Neural crest cell (in vitro differentiated cells): ENCODE measurements at regions not wholly inside any gene's neighbourhood (a gene's known extent, or its start where the extent isn't known, plus 50 kb on each side); places are given as distances from the start of the nearest gene placed in this dataset.

Experiments
- DNase-seq: peaks from one replicate; pipeline ENCODE4 v3.0.0; 2021; ENCODE audit warnings: low read depth, mixed read lengths, low spot score
- H3K27ac Mint-ChIP-seq: one replicate; pipeline ENCODE4 v1.8.0; 2021; ENCODE audit warnings: mild to moderate bottlenecking, mixed read lengths; ENCODE audit not compliant: unreplicated experiment
- H3K27me3 Mint-ChIP-seq: 2 replicates; pipeline ENCODE4 v1.8.0; 2021; ENCODE audit warnings: low read depth, mild to moderate bottlenecking, mixed read lengths
- H3K36me3 Mint-ChIP-seq: 2 replicates; pipeline ENCODE4 v1.8.0; 2021; ENCODE audit warnings: low read depth, mild to moderate bottlenecking, mixed read lengths
- H3K4me1 Mint-ChIP-seq: 2 replicates; pipeline ENCODE4 v1.8.0; 2021; ENCODE audit warnings: mixed read lengths
- H3K4me3 Mint-ChIP-seq: one replicate; pipeline ENCODE4 v1.8.0; 2021; ENCODE audit warnings: mild to moderate bottlenecking, mixed read lengths
- H3K9me3 Mint-ChIP-seq: 2 replicates; pipeline ENCODE4 v1.8.0; 2021; ENCODE audit warnings: mixed read lengths
- CTCF ChIP-seq: fragments of 200-600 bp; sonication (generic); conservative IDR thresholded peaks from 2 replicates; pipeline ENCODE4 v1.5.0; 2021; ENCODE audit warnings: antibody characterized with exemption, mild to moderate bottlenecking

- Mint-ChIP-seq H3K4me3 (no peak overlapping the region), H3K27me3 (no peaks in the 10 kb centered on the region), H3K9me3 (peaks cover 3% of the 10 kb centered on the region), H3K4me1 (no peaks in the 10 kb centered on the region), H3K36me3 (peaks cover 3% of the 10 kb centered on the region), H3K27ac (no peak overlapping the region)
- no peak for TF ChIP-seq CTCF
- no peak for DNase-seq
Measured at GRCh38 chr17:12580640-12581039, 85.0 kb upstream of the MYOCD start.

DNA sequence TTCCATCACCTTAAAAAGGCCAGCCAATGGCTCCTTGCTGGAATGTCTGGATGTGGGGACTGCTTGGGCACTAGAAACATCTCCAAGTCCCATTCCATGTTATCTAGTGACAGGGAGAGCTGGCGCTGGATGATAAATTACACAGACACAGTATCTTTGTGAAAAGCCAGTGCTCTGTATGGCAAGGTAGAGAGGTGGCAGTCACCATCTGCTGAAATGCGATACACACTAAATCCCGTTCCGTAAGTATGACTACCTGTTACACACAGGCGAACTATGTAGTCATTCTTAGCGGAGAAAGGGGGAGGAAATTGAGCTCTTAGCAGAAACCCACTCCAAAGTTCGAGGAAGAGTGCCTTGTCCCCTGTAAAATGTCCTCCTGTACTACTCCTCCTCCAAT lies 81.0 kb upstream of the MYOCD start:
- Mint-ChIP-seq H3K27me3 (no peaks in the 10 kb centered on the region), H3K4me3 (no peak overlapping the region), H3K9me3 (peaks cover 3% of the 10 kb centered on the region), H3K36me3 (peaks cover 3% of the 10 kb centered on the region), H3K27ac (no peak overlapping the region), H3K4me1 (no peaks in the 10 kb centered on the region)
- no peak for TF ChIP-seq CTCF
- DNase-seq: no peak

GRCh38 chr17:12588531-12588930 lies 77.2 kb upstream of the MYOCD start:
- Mint-ChIP-seq H3K9me3 (no peaks in the 10 kb centered on the region), H3K27ac (no peak overlapping the region), H3K4me1 (no peaks in the 10 kb centered on the region), H3K4me3 (no peak overlapping the region), H3K27me3 (no peaks in the 10 kb centered on the region), H3K36me3 (no peaks in the 10 kb centered on the region)
- DNase-seq: no peak
- TF ChIP-seq CTCF: no peak

GRCh38 chr17:12590417-12590816 lies 75.3 kb upstream of the MYOCD start:
- no peaks in the 10 kb centered on the region for H3K27me3 Mint-ChIP-seq

DNA sequence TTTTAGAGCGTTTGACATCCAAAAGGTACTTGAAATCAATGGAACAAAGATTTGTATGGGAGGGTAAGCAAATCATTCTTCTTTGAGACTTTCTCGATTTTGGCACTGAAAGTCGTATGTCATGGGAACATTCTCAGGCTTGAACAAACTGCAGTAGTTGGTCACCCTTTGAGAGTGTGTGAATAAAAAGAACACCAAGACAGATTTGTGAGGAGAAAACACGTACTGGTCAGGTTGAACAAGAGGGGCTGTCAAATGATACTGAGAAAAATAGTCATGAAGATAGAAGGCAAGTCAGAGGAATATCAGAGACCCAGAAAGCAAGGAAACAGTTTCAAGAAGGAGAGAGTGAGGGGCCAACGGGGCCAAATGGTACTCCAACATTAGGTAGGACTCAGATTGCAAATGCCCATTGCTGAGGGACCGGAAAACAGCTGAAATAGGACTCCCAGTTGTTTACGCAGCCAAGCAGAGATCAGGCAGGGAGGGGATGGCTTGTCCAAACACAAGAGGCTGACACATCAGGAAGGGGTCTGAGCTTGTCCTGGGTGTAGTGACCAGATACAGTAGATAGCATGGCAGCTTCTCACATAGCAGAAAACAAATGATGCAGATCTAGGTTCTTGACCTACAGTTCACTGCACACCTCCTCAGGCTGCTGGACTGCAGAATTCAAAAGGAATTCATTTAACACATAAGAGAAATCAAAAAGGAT lies 74.5 kb upstream of the MYOCD start:
- TF ChIP-seq CTCF: no peak

More at GRCh38 chr17:12590417-12590816, 75.3 kb upstream of the MYOCD start:
- Mint-ChIP-seq H3K27ac (no peak overlapping the region), H3K4me1 (no peaks in the 10 kb centered on the region), H3K4me3 (no peak overlapping the region), H3K36me3 (no peaks in the 10 kb centered on the region), H3K9me3 (peaks cover 3% of the 10 kb centered on the region)
- no peak for TF ChIP-seq CTCF
- DNase-seq: no peak

More for the DNA sequence above, 74.5 kb upstream of the MYOCD start:
- H3K4me3 Mint-ChIP-seq: no peak overlapping the region
- no peaks in the 10 kb centered on the region for H3K36me3 Mint-ChIP-seq
- no peak for DNase-seq
- H3K27me3 Mint-ChIP-seq: no peaks in the 10 kb centered on the region
- H3K27ac Mint-ChIP-seq: no peak overlapping the region
- peaks cover 3% of the 10 kb centered on the region for H3K9me3 Mint-ChIP-seq
- H3K4me1 Mint-ChIP-seq: no peaks in the 10 kb centered on the region
